Gastrocnemius medialis (tissue), 4 donors: ENCODE measurements at regions not wholly inside any gene's neighbourhood (a gene's known extent, or its start where the extent isn't known, plus 50 kb on each side); places are given as distances from the start of the nearest gene placed in this dataset.

ENCODE experiments used
- ATAC-seq, 2 donors: fragments of 150-250 bp; one replicate each; pipeline ENCODE4 v1.9.1; 2016
- DNase-seq, 2 donors: peaks; one replicate each; pipeline ENCODE4 v3.0.0-alpha.2; 2019
- H3K27ac ChIP-seq, 4 donors: fragments of 200-600 bp; sonication (generic); 1 replicate in 1 of 4; 2 replicates in 3 of 4; pipeline ENCODE4 v1.5.1; 2016 to 2018; ENCODE audit warnings: mild to moderate bottlenecking in 2 of 4, moderate library complexity in 1 of 4
- H3K27me3 ChIP-seq, 3 donors: fragments of 200-600 bp; sonication (generic) in 2 of 3; 1 replicate in 1 of 3; 2 replicates in 2 of 3; pipeline versions ENCODE4 v1.5.1 to v1.6.0; 2016 to 2019; ENCODE audit warnings: mild to moderate bottlenecking in 1 of 3, moderate library complexity in 1 of 3
- H3K36me3 ChIP-seq, 2 donors: fragments of 200-600 bp; sonication (generic) in 1 of 2; one replicate each; pipeline ENCODE4 v1.5.1; 2017 to 2018
- H3K4me1 ChIP-seq, 2 donors: fragments of 200-600 bp; sonication (generic) in 1 of 2; one replicate each; pipeline ENCODE4 v1.5.1; 2016 to 2017; ENCODE audit warnings: mild to moderate bottlenecking in 2 of 2
- H3K4me3 ChIP-seq, 4 donors: fragments of 200-600 bp; sonication (generic) in 3 of 4; 1 replicate in 1 of 4; 2 replicates in 3 of 4; pipeline ENCODE4 v1.5.1; 2016 to 2019; ENCODE audit warnings: mild to moderate bottlenecking in 2 of 4
- H3K9me3 ChIP-seq, 3 donors: fragments of 200-600 bp; sonication (generic) in 2 of 3; 1 replicate in 1 of 3; 2 replicates in 2 of 3; pipeline ENCODE4 v1.5.1; 2016 to 2019
- CTCF ChIP-seq, 5 experiments: fragments of 450-650 bp in 3 of 5; fragments of 200-600 bp in 2 of 5; sonication (generic) in 2 of 5; IDR thresholded peaks in 4 of 5; conservative IDR thresholded peaks in 1 of 5; 1 replicate in 4 of 5; 2 replicates in 1 of 5; pipeline ENCODE4 v1.5.1; 2016 to 2019; ENCODE audit warnings: antibody characterized with exemption in 5 of 5, mild to moderate bottlenecking in 3 of 5, moderate library complexity in 3 of 5
- POLR2A ChIP-seq, 2 donors: fragments of 450-650 bp; IDR thresholded peaks; one replicate each; pipeline ENCODE4 v1.6.1; 2017; ENCODE audit warnings: antibody characterized with exemption in 2 of 2, mild to moderate bottlenecking in 2 of 2, moderate library complexity in 2 of 2
- in situ Hi-C, 4 donors: fragments of 200-750 bp; cut with MboI; loops; one replicate each; pipeline versions ENCODE4 v1.15.0 to v1.8.0; 2017; ENCODE audit warnings: low sequenced_read_pairs in 4 of 4
- intact Hi-C: fragments of 100-400 bp; cut with DNase I; formaldehyde crosslinking; loops from one replicate; pipeline ENCODE4 v1.15.1; 2023; ENCODE audit warnings: low total_unique reads

DNA sequence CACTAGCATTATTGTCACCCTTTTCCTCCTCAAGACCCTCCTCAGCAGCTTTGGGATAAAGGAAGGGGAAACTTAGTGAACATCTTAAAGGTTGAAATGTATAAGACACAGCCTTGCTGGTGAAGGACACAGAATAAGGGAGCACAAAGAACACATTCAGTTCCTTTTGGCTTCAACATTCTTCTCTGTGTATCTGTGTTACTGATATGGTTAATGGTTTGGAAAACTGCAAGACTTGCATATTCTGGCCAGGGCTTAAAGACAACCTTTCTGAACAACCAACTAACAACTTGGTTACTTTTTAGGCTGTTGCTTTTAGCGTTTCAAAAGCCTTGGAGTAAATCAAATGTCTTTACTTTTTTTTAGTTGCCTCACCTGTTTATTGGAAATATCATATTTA lies 680.5 kb downstream of the MECOM start:
- ATAC-seq (no peak), DNase-seq (no peak)
- intact Hi-C loops, result no loop called here

DNA sequence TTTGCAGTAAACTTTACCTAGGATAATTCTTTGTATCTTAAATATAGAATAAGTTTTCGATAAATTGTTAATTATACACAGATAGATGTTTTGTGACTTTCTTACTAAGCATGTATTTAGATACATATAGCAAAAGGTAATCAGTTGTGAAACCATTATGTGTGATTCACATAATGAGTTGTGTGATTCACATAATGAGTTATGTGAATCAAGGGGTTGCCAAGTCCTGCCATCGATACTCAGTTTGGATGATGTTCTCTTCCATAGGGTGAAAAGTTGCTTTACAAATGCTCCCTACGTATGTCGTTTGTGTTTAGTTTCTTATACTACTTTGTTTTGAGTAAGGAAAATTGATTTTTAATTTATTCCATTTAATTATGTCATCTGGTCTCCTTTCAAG lies 682.1 kb downstream of the MECOM start:
- H3K36me3 ChIP-seq, result no peaks in the 10 kb centered on the region
- ATAC-seq, result no peak
- no peak overlapping the region for H3K4me3 ChIP-seq
- H3K4me1 ChIP-seq, result no peaks in the 10 kb centered on the region
- H3K27ac ChIP-seq, result no peak overlapping the region
- in situ Hi-C loops, result no loop called here
- no peak for DNase-seq
- intact Hi-C loops, result no loop called here
- TF ChIP-seq POLR2A (IDR thresholded peaks at IDR 0.05), result no peak
- no peak for TF ChIP-seq CTCF (IDR thresholded peaks at IDR 0.05 in 4 of 5, conservative IDR thresholded peaks at IDR 0.05 in 1 of 5)
- H3K27me3 ChIP-seq, result no peaks in the 10 kb centered on the region
- no peaks in the 10 kb centered on the region for H3K9me3 ChIP-seq

More for the DNA sequence above, 680.5 kb downstream of the MECOM start:
- no peaks in the 10 kb centered on the region for H3K36me3 ChIP-seq
- no peak overlapping the region for H3K27ac ChIP-seq
- in situ Hi-C loops, result no loop called here
- TF ChIP-seq CTCF (IDR thresholded peaks at IDR 0.05 in 4 of 5, conservative IDR thresholded peaks at IDR 0.05 in 1 of 5) (no peak), POLR2A (IDR thresholded peaks at IDR 0.05) (no peak)
- H3K4me1 ChIP-seq, result no peaks in the 10 kb centered on the region
- no peaks in the 10 kb centered on the region for H3K9me3 ChIP-seq
- no peaks in the 10 kb centered on the region for H3K27me3 ChIP-seq
- H3K4me3 ChIP-seq, result no peak overlapping the region

DNA sequence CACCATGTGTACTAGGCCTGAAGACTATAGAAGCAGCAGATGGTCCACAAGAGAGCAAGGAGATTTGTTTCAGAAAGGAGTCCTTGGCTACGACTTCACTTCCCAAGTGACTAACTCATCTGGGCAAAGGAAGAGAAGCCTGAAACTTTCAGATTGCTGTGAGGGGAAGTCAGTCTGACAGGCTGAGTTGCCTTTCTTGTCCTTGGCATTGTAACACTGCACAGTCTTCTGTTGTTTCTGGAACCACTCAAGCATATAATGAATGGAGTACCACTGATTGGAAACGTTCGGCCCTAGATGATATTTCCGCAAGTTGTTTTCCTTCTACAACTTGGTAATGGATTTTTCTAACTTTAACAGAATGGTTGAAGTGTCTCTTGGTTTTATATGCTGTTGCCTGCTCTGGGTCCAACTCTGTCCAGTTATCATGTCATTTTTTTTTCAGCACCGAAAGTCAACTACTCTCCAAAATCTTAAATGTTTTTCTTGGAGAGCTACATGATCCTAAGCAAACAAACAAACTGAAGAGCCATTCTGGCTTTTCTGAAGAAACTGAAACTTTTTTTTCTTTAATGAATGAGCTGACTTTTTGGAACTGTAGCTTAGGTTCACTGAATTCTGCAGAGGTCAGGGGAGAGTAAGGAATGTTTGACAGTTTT lies 685.7 kb downstream of the MECOM start:
- no peak for TF ChIP-seq CTCF (IDR thresholded peaks at IDR 0.05 in 4 of 5, conservative IDR thresholded peaks at IDR 0.05 in 1 of 5)
- no peak for TF ChIP-seq POLR2A (IDR thresholded peaks at IDR 0.05)
- Histone ChIP-seq H3K9me3 (no peaks in the 10 kb centered on the region), H3K27ac (no peak overlapping the region), H3K4me1 (no peaks in the 10 kb centered on the region), H3K36me3 (no peaks in the 10 kb centered on the region), H3K4me3 (no peak overlapping the region), H3K27me3 (no peaks in the 10 kb centered on the region)
- ATAC-seq (no peak), DNase-seq (no peak)
- intact Hi-C loops (no loop called here), in situ Hi-C loops (no loop called here)

GRCh38 chr3:168976969-168977368 lies 686.5 kb downstream of the MECOM start:
- DNase-seq, result no peak
- H3K4me1 ChIP-seq, result no peaks in the 10 kb centered on the region
- TF ChIP-seq POLR2A (IDR thresholded peaks at IDR 0.05) (no peak), CTCF (IDR thresholded peaks at IDR 0.05 in 4 of 5, conservative IDR thresholded peaks at IDR 0.05 in 1 of 5) (no peak)
- no peaks in the 10 kb centered on the region for H3K27me3 ChIP-seq
- H3K36me3 ChIP-seq, result no peaks in the 10 kb centered on the region
- no peak for ATAC-seq
- in situ Hi-C loops (no loop called here), intact Hi-C loops (no loop called here)
- no peak overlapping the region for H3K4me3 ChIP-seq
- H3K9me3 ChIP-seq, result no peaks in the 10 kb centered on the region
- no peak overlapping the region for H3K27ac ChIP-seq

- in situ Hi-C loops, result no loop called here
- no peaks in the 10 kb centered on the region for H3K9me3 ChIP-seq
- H3K27me3 ChIP-seq, result no peaks in the 10 kb centered on the region
- no peak overlapping the region for H3K27ac ChIP-seq
- DNase-seq (no peak), ATAC-seq (no peak)
- TF ChIP-seq POLR2A (IDR thresholded peaks at IDR 0.05) (no peak), CTCF (IDR thresholded peaks at IDR 0.05 in 4 of 5, conservative IDR thresholded peaks at IDR 0.05 in 1 of 5) (no peak)
- no peaks in the 10 kb centered on the region for H3K36me3 ChIP-seq
- intact Hi-C loops, result no loop called here
- no peaks in the 10 kb centered on the region for H3K4me1 ChIP-seq
- H3K4me3 ChIP-seq, result no peak overlapping the region
Observed at GRCh38 chr3:168975576-168975975, 687.9 kb downstream of the MECOM start.
